ENCODE measurements at regions not wholly inside any gene's neighbourhood (a gene's known extent, or its start where the extent isn't known, plus 50 kb on each side); places are given as distances from the start of the nearest gene placed in this dataset.

GRCh38 chr13:30367296-30367695 is 55.0 kb upstream of the UBE2L5 start:
- Histone ChIP-seq H2BK15ac (ENCODE audit: low read length) (no peak overlapping the region), H4K91ac (replicated peaks; ENCODE audit: insufficient read length, low read length) (no peak overlapping the region), H3K79me1 (ENCODE audit: low read depth, low read length) (no peaks in the 10 kb centered on the region; the same call in 1 of the 2 replicates), H3K4me2 (ENCODE audit: insufficient read depth in 1 of 2, low read depth in 2 of 2, low read length in 2 of 2) (no peak overlapping the region), H3K23ac (ENCODE audit: insufficient read length) (no peak overlapping the region), H3K9me3 (ENCODE audit: insufficient read depth in 2 of 2, low read depth in 1 of 2, low read length in 1 of 2) (no peaks in the 10 kb centered on the region), H3K4me1 (replicated peaks in 1 of 4; ENCODE audit: control insufficient read depth in 3 of 4, insufficient read depth in 4 of 4, low read length in 3 of 4) (peaks cover 0 to 4% (median 0%) of the 10 kb centered on the region in 4 experiments; a peak in 1 of 7 replicates), H4K5ac (ENCODE audit: insufficient read length, low read depth, low read length) (no peak overlapping the region), H3K27ac (ENCODE audit: low read depth, low read length) (no peak overlapping the region), H3K18ac (ENCODE audit: extremely low read depth, low read length) (no peak overlapping the region), H3K36me3 (ENCODE audit: control insufficient read depth in 2 of 4, insufficient read depth in 4 of 4, low read length in 3 of 4) (no peaks in the 10 kb centered on the region; a peak in 1 of 8 replicates), H3K4ac (replicated peaks; ENCODE audit: insufficient read length, low read depth, low read length) (no peak overlapping the region), H3K9ac (replicated peaks in 1 of 4; ENCODE audit: extremely low read depth in 1 of 4, low read depth in 3 of 4, low read length in 3 of 4) (no peak overlapping the region), H2BK12ac (ENCODE audit: low read depth, low read length) (no peak overlapping the region), H2BK120ac (replicated peaks; ENCODE audit: low read depth, low read length) (no peak overlapping the region), H3K79me2 (ENCODE audit: control insufficient read depth in 1 of 2, insufficient read depth in 2 of 2, low read length in 2 of 2) (no peaks in the 10 kb centered on the region), H3K56ac (replicated peaks; ENCODE audit: insufficient read length, low read depth, low read length) (no peak overlapping the region), H2BK5ac (ENCODE audit: low read depth, low read length) (no peak overlapping the region), H4K8ac (ENCODE audit: extremely low read depth, insufficient read depth, low read length) (no peak overlapping the region), H2BK20ac (ENCODE audit: low read length) (no peak overlapping the region), H2AFZ (ENCODE audit: low read length) (no peak overlapping the region), H4K20me1 (replicated peaks in 1 of 2; ENCODE audit: control insufficient read depth in 1 of 2, insufficient read depth in 2 of 2, low read length in 2 of 2) (no peaks in the 10 kb centered on the region), H3K14ac (ENCODE audit: insufficient read length) (no peak overlapping the region), H2AK5ac (ENCODE audit: low read depth, low read length) (no peak overlapping the region), H3K4me3 (ENCODE audit: extremely low read depth in 1 of 4, insufficient read depth in 2 of 4, low read depth in 3 of 4, low read length in 4 of 4) (no peak overlapping the region), H3K27me3 (replicated peaks in 1 of 4; ENCODE audit: control insufficient read depth in 3 of 4, extremely low read depth in 1 of 4, insufficient read depth in 3 of 4, low read length in 3 of 4) (no peaks in the 10 kb centered on the region), H3K23me2 (ENCODE audit: low read depth, low read length) (no peaks in the 10 kb centered on the region)
- CTCF ChIA-PET (ENCODE audit: partially characterized antibody) = interaction anchor here (1.9 to 2.1 kb wide), 2 partner anchors 32 to 41 kb away, joined by 4 to 5 read pairs; no protein-coding TSS in a partner anchor
- no peak for DNase-seq (ENCODE audit: low read depth in 1 of 2, low spot score in 2 of 2)
- TF ChIP-seq SRF (IDR thresholded peaks at IDR 0.05; ENCODE audit: low read depth, low read length) (no peak), GABPA (IDR thresholded peaks at IDR 0.05; ENCODE audit: borderline replicate concordance, insufficient read depth, low read length) (no peak), MAX (IDR thresholded peaks at IDR 0.05) (no peak), USF2 (IDR thresholded peaks at IDR 0.05; ENCODE audit: low read length) (no peak), SP1 (IDR thresholded peaks at IDR 0.05; ENCODE audit: low read depth, low read length) (no peak), KDM1A (IDR thresholded peaks at IDR 0.05; ENCODE audit: borderline replicate concordance, low read length) (no peak)
- 90% methylated on average over 12 of the region's 12 CpGs; no CpG with 5 or more reads in 1 of the 2 experiments for WGBS, 2 experiments (ENCODE audit: extremely low coverage in 1 of 2, insufficient coverage in 1 of 2, insufficient read length in 1 of 2, insufficient replicate concordance in 2 of 2, low coverage in 1 of 2, low lambda C conversion rate in 2 of 2, missing lambda C conversion rate in 1 of 2)
- no peak for FAIRE-seq
- POLR2A ChIA-PET (ENCODE audit: partially characterized antibody) = no interaction called here

Data from H1 (cell line).